CD4-positive, alpha-beta T cell (primary cell): ENCODE measurements at regions not wholly inside any gene's neighbourhood (a gene's known extent, or its start where the extent isn't known, plus 50 kb on each side); places are given as distances from the start of the nearest gene placed in this dataset.

ENCODE experiments used
- ATAC-seq: fragments of 200-7000 bp; cut with Tn5 transposase; one replicate; pipeline ENCODE4 v1.10.0; 2022; ENCODE audit warnings: mild to moderate bottlenecking; ENCODE audit not compliant: poor library complexity
- CTCF ChIA-PET: fragments of 350-600 bp; sonication (Branson Sonifier 250); formaldehyde crosslinking; loops from one replicate; lab custom pipeline; 2021; ENCODE audit warnings: antibody characterized with exemption, inconsistent platforms; lab: Charles Lee
- POLR2A ChIA-PET: fragments of 350-600 bp; sonication (Branson Sonifier 250); formaldehyde crosslinking; loops from one replicate; lab custom pipeline; 2021; ENCODE audit warnings: antibody characterized with exemption, inconsistent platforms; lab: Charles Lee
- DNase-seq, 14 experiments: peaks; one replicate each; pipeline ENCODE4 v3.0.0-alpha.2; 2013 to 2020; ENCODE audit warnings: mixed read lengths in 2 of 14
- H3K27ac ChIP-seq, 2 donors: one replicate each; pipeline versions ENCODE4 v1.5.1 to v1.7.0; 2013; ENCODE audit warnings: low read length in 2 of 2, low read depth in 1 of 2, mild to moderate bottlenecking in 1 of 2
- H3K27me3 ChIP-seq, 2 experiments: 1 replicate in 1 of 2; 2 replicates in 1 of 2; pipeline versions ENCODE4 v1.6.1 to v1.7.0; 2013; ENCODE audit warnings: low read length in 2 of 2, control low read depth in 1 of 2, mild to moderate bottlenecking in 1 of 2, moderate library complexity in 1 of 2; ENCODE audit not compliant: insufficient read depth in 2 of 2, control insufficient read depth in 1 of 2
- H3K36me3 ChIP-seq: one replicate; pipeline ENCODE4 v1.6.1; 2013; ENCODE audit warnings: low read length, control low read depth; ENCODE audit not compliant: insufficient read depth
- H3K4me1 ChIP-seq: one replicate; pipeline ENCODE4 v1.6.1; 2013; ENCODE audit warnings: low read length, control low read depth; ENCODE audit not compliant: insufficient read depth
- H3K4me3 ChIP-seq: one replicate; pipeline ENCODE4 v1.5.1; 2013; ENCODE audit warnings: mild to moderate bottlenecking, low read length, moderate library complexity
- H3K9me3 ChIP-seq, 2 experiments: 1 replicate in 1 of 2; 2 replicates in 1 of 2; pipeline versions ENCODE4 v1.6.1 to v1.7.0; 2013; ENCODE audit warnings: low read length in 2 of 2, mild to moderate bottlenecking in 2 of 2, control low read depth in 1 of 2, moderate library complexity in 1 of 2; ENCODE audit not compliant: control insufficient read depth in 1 of 2, insufficient read depth in 1 of 2
- H3K27ac Mint-ChIP-seq: one replicate; pipeline ENCODE4 v1.8.0; 2020; ENCODE audit warnings: mixed read lengths
- H3K27me3 Mint-ChIP-seq: one replicate; pipeline ENCODE4 v1.8.0; 2021; ENCODE audit warnings: mixed read lengths
- H3K36me3 Mint-ChIP-seq: one replicate; pipeline ENCODE4 v1.8.0; 2021; ENCODE audit warnings: low read depth, mixed read lengths
- H3K4me1 Mint-ChIP-seq: one replicate; pipeline ENCODE4 v1.8.0; 2021; ENCODE audit warnings: low read depth, mixed read lengths
- H3K4me3 Mint-ChIP-seq: one replicate; pipeline ENCODE4 v1.8.0; 2020; ENCODE audit warnings: mild to moderate bottlenecking, mixed read lengths
- H3K9me3 Mint-ChIP-seq: one replicate; pipeline ENCODE4 v1.8.0; 2020; ENCODE audit warnings: mixed read lengths
- CTCF ChIP-seq: fragments of 200-600 bp; IDR thresholded peaks from one replicate; pipeline ENCODE4 v1.8.0; 2022; ENCODE audit warnings: antibody characterized with exemption, mild to moderate bottlenecking
- intact Hi-C, 2 experiments: fragments of 100-400 bp; cut with DNase I in 1 of 2; cut with micrococcal nuclease in 1 of 2; formaldehyde crosslinking; loops; one replicate each; pipeline versions ENCODE4 v1.15.1 to v1.9.0; 2023 to 2025; cut with DNase I, micrococcal nuclease

- intact Hi-C loops = loop anchor here in 1 of 2 experiments (10.0 kb wide), 1 partner anchor 1641 kb away; no protein-coding TSS in a partner anchor
- H3K9me3 ChIP-seq = no peaks in the 10 kb centered on the region
- H3K4me3 Mint-ChIP-seq = no peak overlapping the region
- H3K4me3 ChIP-seq = no peak overlapping the region
- H3K9me3 Mint-ChIP-seq = no peaks in the 10 kb centered on the region
- H3K36me3 Mint-ChIP-seq = no peaks in the 10 kb centered on the region
- H3K27ac ChIP-seq = no peak overlapping the region
- ChIA-PET POLR2A (no interaction called here), CTCF (no interaction called here)
- H3K27me3 Mint-ChIP-seq = peaks cover 10% of the 10 kb centered on the region
- peaks cover 0 to 5% of the 10 kb centered on the region in 2 experiments for H3K27me3 ChIP-seq
- H3K36me3 ChIP-seq = no peaks in the 10 kb centered on the region
- no peak overlapping the region for H3K27ac Mint-ChIP-seq
- DNase-seq (no peak), ATAC-seq (no peak)
- H3K4me1 ChIP-seq = no peaks in the 10 kb centered on the region
- TF ChIP-seq CTCF = no peak
- H3K4me1 Mint-ChIP-seq = no peaks in the 10 kb centered on the region
Measured at GRCh38 chr10:111425459-111425858, 348.6 kb downstream of the ADRA2A start.

- no peaks in the 10 kb centered on the region for H3K4me1 Mint-ChIP-seq
- H3K27ac Mint-ChIP-seq = no peak overlapping the region
Measured at GRCh38 chr10:111429288-111430028, 352.6 kb downstream of the ADRA2A start.

GRCh38 chr10:111430070-111430469 lies 353.2 kb downstream of the ADRA2A start:
- DNase-seq (no peak), ATAC-seq (no peak)
- Mint-ChIP-seq H3K36me3 (no peaks in the 10 kb centered on the region), H3K27me3 (no peaks in the 10 kb centered on the region), H3K4me3 (no peak overlapping the region), H3K9me3 (no peaks in the 10 kb centered on the region), H3K4me1 (no peaks in the 10 kb centered on the region), H3K27ac (no peak overlapping the region)
- POLR2A ChIA-PET = no interaction called here
- TF ChIP-seq CTCF = no peak
- peaks cover 0 to 3% of the 10 kb centered on the region in 2 experiments for H3K27me3 ChIP-seq
- intact Hi-C loops = no loop called here
- no peaks in the 10 kb centered on the region for H3K4me1 ChIP-seq
- H3K27ac ChIP-seq = no peak overlapping the region
- H3K9me3 ChIP-seq = no peaks in the 10 kb centered on the region
- CTCF ChIA-PET = no interaction called here
- no peaks in the 10 kb centered on the region for H3K36me3 ChIP-seq
- no peak overlapping the region for H3K4me3 ChIP-seq

More at GRCh38 chr10:111429288-111430028, 352.6 kb downstream of the ADRA2A start:
- no peak overlapping the region for H3K27ac ChIP-seq
- ATAC-seq (no peak), DNase-seq (no peak)
- ChIA-PET CTCF (no interaction called here), POLR2A (no interaction called here)
- no peaks in the 10 kb centered on the region for H3K27me3 Mint-ChIP-seq
- no peaks in the 10 kb centered on the region for H3K4me1 ChIP-seq
- no peaks in the 10 kb centered on the region for H3K9me3 Mint-ChIP-seq
- intact Hi-C loops = loop anchor here in 1 of 2 experiments (10.0 kb wide), 1 partner anchor 1645 kb away; no protein-coding TSS in a partner anchor
- TF ChIP-seq CTCF = no peak
- H3K4me3 ChIP-seq = no peak overlapping the region
- no peak overlapping the region for H3K4me3 Mint-ChIP-seq
- no peaks in the 10 kb centered on the region for H3K36me3 Mint-ChIP-seq
- H3K36me3 ChIP-seq = no peaks in the 10 kb centered on the region
- H3K9me3 ChIP-seq = no peaks in the 10 kb centered on the region
- peaks cover 0 to 3% of the 10 kb centered on the region in 2 experiments for H3K27me3 ChIP-seq
